PC-9 (cell line): ENCODE measurements at regions not wholly inside any gene's neighbourhood (a gene's known extent, or its start where the extent isn't known, plus 50 kb on each side); places are given as distances from the start of the nearest gene placed in this dataset.

ENCODE experiments used
- BruUV-seq: library from RNA; stranded (reverse); fragments of 400-500 nt; replicated peaks from 2 replicates; lab custom pipeline; 2021; lab: Mats Ljungman, UMichigan
- CTCF ChIA-PET: fragments of 300-600 bp; sonication (Branson Sonifier 250); formaldehyde crosslinking; loops from one replicate; lab custom pipeline; 2022; ENCODE audit warnings: antibody characterized with exemption; lab: Charles Lee
- POLR2A ChIA-PET: fragments of 300-600 bp; sonication (Branson Sonifier 250); formaldehyde crosslinking; loops from one replicate; lab custom pipeline; 2022; ENCODE audit warnings: antibody characterized with exemption; ENCODE audit not compliant: unreplicated experiment; lab: Charles Lee
- DNase-seq, 2 experiments: peaks; one replicate each; pipeline versions ENCODE4 v3.0.0 to v3.0.0-alpha.2; 2015 to 2022; ENCODE audit warnings: mixed read lengths in 1 of 2
- H2AFZ ChIP-seq: fragments of 200-600 bp; sonication (generic); 2 replicates; pipeline ENCODE4 v1.8.1; 2017; ENCODE audit warnings: antibody characterized with exemption
- H3F3A ChIP-seq: fragments of 200-600 bp; sonication (generic); 2 replicates; pipeline ENCODE4 v1.8.1; 2017; ENCODE audit warnings: antibody characterized with exemption, mild to moderate bottlenecking, low read depth; ENCODE audit not compliant: insufficient read depth
- H3K27ac ChIP-seq: fragments of 200-600 bp; sonication (generic); 2 replicates; pipeline ENCODE4 v1.6.1; 2016; ENCODE audit warnings: mixed run types
- H3K27me3 ChIP-seq: fragments of 200-600 bp; sonication (generic); 2 replicates; pipeline ENCODE4 v1.6.1; 2016; ENCODE audit warnings: low read depth, mixed run types; ENCODE audit not compliant: insufficient read depth
- H3K36me3 ChIP-seq: fragments of 200-600 bp; sonication (generic); 2 replicates; pipeline ENCODE4 v1.6.1; 2016; ENCODE audit warnings: low read depth, mixed run types
- H3K4me1 ChIP-seq: fragments of 200-600 bp; sonication (generic); replicated peaks from 2 replicates; pipeline ENCODE4 v1.6.1; 2016; ENCODE audit warnings: mixed run types; ENCODE audit not compliant: insufficient read depth
- H3K4me2 ChIP-seq: fragments of 200-600 bp; sonication (generic); 2 replicates; pipeline ENCODE4 v1.6.1; 2017; ENCODE audit warnings: mixed run types
- H3K4me3 ChIP-seq: fragments of 200-600 bp; sonication (generic); 2 replicates; pipeline ENCODE4 v1.6.1; 2016; ENCODE audit warnings: mixed run types
- H3K79me2 ChIP-seq: fragments of 200-600 bp; sonication (generic); 2 replicates; pipeline ENCODE4 v1.6.1; 2017; ENCODE audit warnings: low read depth, mixed run types
- H3K9me2 ChIP-seq: fragments of 200-600 bp; sonication (generic); 2 replicates; pipeline ENCODE4 v1.8.1; 2017; ENCODE audit warnings: mild to moderate bottlenecking; ENCODE audit not compliant: insufficient read depth
- H3K9me3 ChIP-seq: fragments of 200-600 bp; sonication (generic); 2 replicates; pipeline ENCODE4 v1.8.1; 2016; ENCODE audit warnings: low read depth; ENCODE audit not compliant: insufficient read depth
- H4K20me1 ChIP-seq: fragments of 200-600 bp; sonication (generic); 2 replicates; pipeline ENCODE4 v1.8.1; 2017; ENCODE audit not compliant: insufficient read depth
- CTCF ChIP-seq: fragments of 200-600 bp; sonication (generic); conservative IDR thresholded peaks from 2 replicates; pipeline ENCODE4 v1.6.1; 2017; ENCODE audit warnings: mixed run types, antibody characterized with exemption, mild to moderate bottlenecking, moderate library complexity
- EZH2 ChIP-seq: fragments of 200-600 bp; sonication (generic); IDR thresholded peaks from 2 replicates; pipeline ENCODE4 v1.8.0; 2017; ENCODE audit warnings: antibody characterized with exemption, low read depth
- intact Hi-C: fragments of 100-400 bp; cut with micrococcal nuclease; formaldehyde crosslinking; loops from one replicate; pipeline ENCODE4 v1.10.0; 2022; ENCODE audit not compliant: unreplicated experiment

GRCh38 chr1:29502911-29503840 lies 266.9 kb downstream of the PTPRU start:
- intact Hi-C loops: no loop called here
- no peak overlapping the region for H3K4me2 ChIP-seq
- BruUV-seq: no TSS peak
- no peaks in the 10 kb centered on the region for H3K79me2 ChIP-seq
- no peaks in the 10 kb centered on the region for H3K36me3 ChIP-seq
- no peak overlapping the region for H2AFZ ChIP-seq
- no peak overlapping the region for H3K4me3 ChIP-seq
- ChIA-PET POLR2A (no interaction called here), CTCF (no interaction called here)
- H3K9me2 ChIP-seq: no peaks in the 10 kb centered on the region
- no peak for DNase-seq
- no peaks in the 10 kb centered on the region for H3K27me3 ChIP-seq
- no peaks in the 10 kb centered on the region for H3F3A ChIP-seq
- no peaks in the 10 kb centered on the region for H4K20me1 ChIP-seq
- no peaks in the 10 kb centered on the region for H3K4me1 ChIP-seq
- TF ChIP-seq EZH2: no peak
- TF ChIP-seq CTCF: no peak
- H3K27ac ChIP-seq: no peak overlapping the region
- no peaks in the 10 kb centered on the region for H3K9me3 ChIP-seq

GRCh38 chr1:29502225-29502910 lies 266.0 kb downstream of the PTPRU start:
- Histone ChIP-seq H3K4me3 (no peak overlapping the region), H3K27ac (no peak overlapping the region), H2AFZ (no peak overlapping the region), H3K36me3 (no peaks in the 10 kb centered on the region), H4K20me1 (no peaks in the 10 kb centered on the region), H3K79me2 (no peaks in the 10 kb centered on the region), H3K4me2 (no peak overlapping the region), H3K9me3 (no peaks in the 10 kb centered on the region), H3F3A (no peaks in the 10 kb centered on the region), H3K4me1 (no peaks in the 10 kb centered on the region), H3K27me3 (no peaks in the 10 kb centered on the region), H3K9me2 (no peaks in the 10 kb centered on the region)
- intact Hi-C loops: no loop called here
- ChIA-PET POLR2A (no interaction called here), CTCF (no interaction called here)
- no peak for DNase-seq
- no peak for TF ChIP-seq EZH2
- TF ChIP-seq CTCF: no peak
- BruUV-seq: no TSS peak

- Histone ChIP-seq H4K20me1 (no peaks in the 10 kb centered on the region), H3K9me3 (no peaks in the 10 kb centered on the region), H3K79me2 (no peaks in the 10 kb centered on the region), H2AFZ (no peak overlapping the region), H3K9me2 (no peaks in the 10 kb centered on the region), H3F3A (no peaks in the 10 kb centered on the region), H3K36me3 (no peaks in the 10 kb centered on the region), H3K4me3 (no peak overlapping the region), H3K4me2 (no peak overlapping the region), H3K27me3 (no peaks in the 10 kb centered on the region), H3K27ac (no peak overlapping the region), H3K4me1 (no peaks in the 10 kb centered on the region)
- intact Hi-C loops: no loop called here
- TF ChIP-seq EZH2: no peak
- TF ChIP-seq CTCF: no peak
- BruUV-seq: no TSS peak
- CTCF ChIA-PET: no interaction called here
- POLR2A ChIA-PET: no interaction called here
- no peak for DNase-seq
These were observed 265.1 kb downstream of the PTPRU start for GRCh38 chr1:29501227-29501976.
